Kidney epithelial cell (primary cell): ENCODE measurements at regions not wholly inside any gene's neighbourhood (a gene's known extent, or its start where the extent isn't known, plus 50 kb on each side); places are given as distances from the start of the nearest gene placed in this dataset.
A peak's percentile ranks its signal among the peaks of the same experiment; 100 is the strongest.

Experiments used
- DNase-seq: peaks from one replicate; pipeline ENCODE4 v3.0.0-alpha.2; 2010; ENCODE audit warnings: low read depth
- H3K27me3 ChIP-seq: 2 replicates; pipeline ENCODE4 v1.6.0; 2011; ENCODE audit warnings: low read length; ENCODE audit not compliant: control insufficient read depth, insufficient read depth
- H3K36me3 ChIP-seq: 2 replicates; pipeline ENCODE4 v1.5.1; 2011; ENCODE audit warnings: low read length; ENCODE audit not compliant: control insufficient read depth, insufficient read depth
- H3K4me3 ChIP-seq: 2 replicates; pipeline ENCODE4 v1.5.1; 2011; ENCODE audit warnings: low read depth, mild to moderate bottlenecking, control low read depth, low read length
- CTCF ChIP-seq: IDR thresholded peaks from 2 replicates; pipeline ENCODE4 v1.5.1; 2011; ENCODE audit warnings: mild to moderate bottlenecking, moderate library complexity, low read length, control low read depth, inconsistent platforms; ENCODE audit not compliant: insufficient read depth, poor library complexity, severe bottlenecking

- no peaks in the 10 kb centered on the region for H3K36me3 ChIP-seq
- no peak for TF ChIP-seq CTCF
- DNase-seq = peak; percentile 93
- H3K27me3 ChIP-seq = no peaks in the 10 kb centered on the region
- H3K4me3 ChIP-seq = peak overlapping the region; percentile 89
Measured at GRCh38 chr9:94166236-94166975, 82.1 kb downstream of the PTPDC1 start.

GRCh38 chr9:94166976-94167346 lies 82.7 kb downstream of the PTPDC1 start:
- Histone ChIP-seq H3K36me3 (no peaks in the 10 kb centered on the region), H3K27me3 (no peaks in the 10 kb centered on the region), H3K4me3 (peak overlapping the region; percentile 89)
- no peak for DNase-seq
- TF ChIP-seq CTCF = no peak

- DNase-seq = no peak
- TF ChIP-seq CTCF = no peak
Measured at GRCh38 chr9:94167376-94167890, 83.2 kb downstream of the PTPDC1 start.

GRCh38 chr9:94168203-94169000 lies 84.1 kb downstream of the PTPDC1 start:
- Histone ChIP-seq H3K27me3 (no peaks in the 10 kb centered on the region), H3K4me3 (peak overlapping the region; percentile 89), H3K36me3 (no peaks in the 10 kb centered on the region)
- no peak for TF ChIP-seq CTCF
- no peak for DNase-seq

More at GRCh38 chr9:94167376-94167890, 83.2 kb downstream of the PTPDC1 start:
- Histone ChIP-seq H3K27me3 (no peaks in the 10 kb centered on the region), H3K4me3 (peak overlapping the region; percentile 89), H3K36me3 (no peaks in the 10 kb centered on the region)

- no peaks in the 10 kb centered on the region for H3K36me3 ChIP-seq
- no peaks in the 10 kb centered on the region for H3K27me3 ChIP-seq
- no peak for DNase-seq
- H3K4me3 ChIP-seq = no peak overlapping the region
- TF ChIP-seq CTCF = no peak
Measured at GRCh38 chr9:94169968-94170367, 85.7 kb downstream of the PTPDC1 start.
